Liver (tissue), 3 donors: ENCODE measurements at regions not wholly inside any gene's neighbourhood (a gene's known extent, or its start where the extent isn't known, plus 50 kb on each side); places are given as distances from the start of the nearest gene placed in this dataset.

Experiments used
- ATF3 ChIP-seq: IDR thresholded peaks from 2 replicates; pipeline ENCODE4 v1.6.1; 2016; ENCODE audit warnings: antibody characterized with exemption
- CTCF ChIP-seq: fragments of 150-350 bp; IDR thresholded peaks from 2 replicates; pipeline ENCODE4 v1.5.1; 2017; ENCODE audit warnings: improper control_type of control experiment, low read depth, low read length; ENCODE audit not compliant: missing input control
- EGR1 ChIP-seq, 2 donors: IDR thresholded peaks; 2 replicates each; pipeline ENCODE4 v1.6.1; 2016 to 2018; ENCODE audit warnings: antibody characterized with exemption in 2 of 2, low read depth in 2 of 2
- FOXA1 ChIP-seq: IDR thresholded peaks from 2 replicates; pipeline ENCODE4 v1.6.1; 2016; ENCODE audit warnings: antibody characterized with exemption
- GABPA ChIP-seq, 2 donors: IDR thresholded peaks in 1 of 2; conservative IDR thresholded peaks in 1 of 2; 2 replicates each; pipeline ENCODE4 v1.6.1; 2016; ENCODE audit warnings: antibody characterized with exemption in 2 of 2, mild to moderate bottlenecking in 1 of 2, moderate library complexity in 1 of 2
- HNF4A ChIP-seq, 2 donors: conservative IDR thresholded peaks; 2 replicates each; pipeline ENCODE4 v1.6.1; 2016; ENCODE audit warnings: antibody characterized with exemption in 2 of 2, mild to moderate bottlenecking in 2 of 2
- HNF4G ChIP-seq: IDR thresholded peaks from 2 replicates; pipeline ENCODE4 v1.6.1; 2016; ENCODE audit warnings: antibody characterized with exemption
- SP1 ChIP-seq: IDR thresholded peaks from 2 replicates; pipeline ENCODE4 v1.6.1; 2018; ENCODE audit warnings: antibody characterized with exemption, mild to moderate bottlenecking
- TAF1 ChIP-seq: conservative IDR thresholded peaks from 2 replicates; pipeline ENCODE4 v1.6.1; 2016; ENCODE audit warnings: antibody characterized with exemption, mild to moderate bottlenecking
- YY1 ChIP-seq: IDR thresholded peaks from 2 replicates; pipeline ENCODE4 v1.6.1; 2016; ENCODE audit warnings: antibody characterized with exemption, mild to moderate bottlenecking
- TF ChIP-seq, protein P1 (sequence below): IDR thresholded peaks from 2 replicates; pipeline ENCODE4 v1.6.1; 2016; ENCODE audit warnings: antibody characterized with exemption
- TF ChIP-seq, protein P2 (sequence below): IDR thresholded peaks from 2 replicates; pipeline ENCODE4 v1.6.1; 2016; ENCODE audit warnings: antibody characterized with exemption, mild to moderate bottlenecking
- TF ChIP-seq, protein P3 (sequence below): IDR thresholded peaks from 2 replicates; pipeline ENCODE4 v1.6.1; 2016; ENCODE audit warnings: antibody characterized with exemption
- donor health status: healthy.
- donor health status: healthy.

- TF ChIP-seq CTCF (no peak), ATF3 (no peak), EGR1 (IDR thresholded peaks at IDR 0.05; ENCODE audit: low read depth in 2 of 2) (no peak), FOXA1 (no peak), SP1 (no peak), TAF1 (no peak), HNF4G (no peak), HNF4A (conservative IDR thresholded peaks at IDR 0.05) (no peak), YY1 (no peak), GABPA (IDR thresholded peaks at IDR 0.05 in 1 of 2, conservative IDR thresholded peaks at IDR 0.05 in 1 of 2) (no peak)
- TF ChIP-seq, protein P1, sequence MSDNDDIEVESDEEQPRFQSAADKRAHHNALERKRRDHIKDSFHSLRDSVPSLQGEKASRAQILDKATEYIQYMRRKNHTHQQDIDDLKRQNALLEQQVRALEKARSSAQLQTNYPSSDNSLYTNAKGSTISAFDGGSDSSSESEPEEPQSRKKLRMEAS: no peak
- TF ChIP-seq, protein P2, sequence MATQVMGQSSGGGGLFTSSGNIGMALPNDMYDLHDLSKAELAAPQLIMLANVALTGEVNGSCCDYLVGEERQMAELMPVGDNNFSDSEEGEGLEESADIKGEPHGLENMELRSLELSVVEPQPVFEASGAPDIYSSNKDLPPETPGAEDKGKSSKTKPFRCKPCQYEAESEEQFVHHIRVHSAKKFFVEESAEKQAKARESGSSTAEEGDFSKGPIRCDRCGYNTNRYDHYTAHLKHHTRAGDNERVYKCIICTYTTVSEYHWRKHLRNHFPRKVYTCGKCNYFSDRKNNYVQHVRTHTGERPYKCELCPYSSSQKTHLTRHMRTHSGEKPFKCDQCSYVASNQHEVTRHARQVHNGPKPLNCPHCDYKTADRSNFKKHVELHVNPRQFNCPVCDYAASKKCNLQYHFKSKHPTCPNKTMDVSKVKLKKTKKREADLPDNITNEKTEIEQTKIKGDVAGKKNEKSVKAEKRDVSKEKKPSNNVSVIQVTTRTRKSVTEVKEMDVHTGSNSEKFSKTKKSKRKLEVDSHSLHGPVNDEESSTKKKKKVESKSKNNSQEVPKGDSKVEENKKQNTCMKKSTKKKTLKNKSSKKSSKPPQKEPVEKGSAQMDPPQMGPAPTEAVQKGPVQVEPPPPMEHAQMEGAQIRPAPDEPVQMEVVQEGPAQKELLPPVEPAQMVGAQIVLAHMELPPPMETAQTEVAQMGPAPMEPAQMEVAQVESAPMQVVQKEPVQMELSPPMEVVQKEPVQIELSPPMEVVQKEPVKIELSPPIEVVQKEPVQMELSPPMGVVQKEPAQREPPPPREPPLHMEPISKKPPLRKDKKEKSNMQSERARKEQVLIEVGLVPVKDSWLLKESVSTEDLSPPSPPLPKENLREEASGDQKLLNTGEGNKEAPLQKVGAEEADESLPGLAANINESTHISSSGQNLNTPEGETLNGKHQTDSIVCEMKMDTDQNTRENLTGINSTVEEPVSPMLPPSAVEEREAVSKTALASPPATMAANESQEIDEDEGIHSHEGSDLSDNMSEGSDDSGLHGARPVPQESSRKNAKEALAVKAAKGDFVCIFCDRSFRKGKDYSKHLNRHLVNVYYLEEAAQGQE: no peak
- TF ChIP-seq, protein P3, sequence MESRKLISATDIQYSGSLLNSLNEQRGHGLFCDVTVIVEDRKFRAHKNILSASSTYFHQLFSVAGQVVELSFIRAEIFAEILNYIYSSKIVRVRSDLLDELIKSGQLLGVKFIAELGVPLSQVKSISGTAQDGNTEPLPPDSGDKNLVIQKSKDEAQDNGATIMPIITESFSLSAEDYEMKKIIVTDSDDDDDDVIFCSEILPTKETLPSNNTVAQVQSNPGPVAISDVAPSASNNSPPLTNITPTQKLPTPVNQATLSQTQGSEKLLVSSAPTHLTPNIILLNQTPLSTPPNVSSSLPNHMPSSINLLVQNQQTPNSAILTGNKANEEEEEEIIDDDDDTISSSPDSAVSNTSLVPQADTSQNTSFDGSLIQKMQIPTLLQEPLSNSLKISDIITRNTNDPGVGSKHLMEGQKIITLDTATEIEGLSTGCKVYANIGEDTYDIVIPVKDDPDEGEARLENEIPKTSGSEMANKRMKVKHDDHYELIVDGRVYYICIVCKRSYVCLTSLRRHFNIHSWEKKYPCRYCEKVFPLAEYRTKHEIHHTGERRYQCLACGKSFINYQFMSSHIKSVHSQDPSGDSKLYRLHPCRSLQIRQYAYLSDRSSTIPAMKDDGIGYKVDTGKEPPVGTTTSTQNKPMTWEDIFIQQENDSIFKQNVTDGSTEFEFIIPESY: no peak
Observed at GRCh38 chrX:69321789-69322188, 156.5 kb upstream of the PJA1 start.
